Neural progenitor cell (in vitro differentiated cells): ENCODE measurements at regions not wholly inside any gene's neighbourhood (a gene's known extent, or its start where the extent isn't known, plus 50 kb on each side); places are given as distances from the start of the nearest gene placed in this dataset.

Source experiments
- DNase-seq: peaks from one replicate; pipeline ENCODE4 v3.0.0-alpha.2; 2016; ENCODE audit warnings: low spot score
- H2AFZ ChIP-seq: fragments of 200-600 bp; sonication (generic); replicated peaks from 2 replicates; pipeline ENCODE4 v1.6.1; 2016; ENCODE audit warnings: antibody characterized with exemption
- H3F3A ChIP-seq: fragments of 200-600 bp; sonication (generic); 2 replicates; pipeline ENCODE4 v1.6.1; 2016; ENCODE audit warnings: antibody characterized with exemption, low read depth
- H3K27ac ChIP-seq: fragments of 200-600 bp; sonication (generic); 2 replicates; pipeline ENCODE4 v1.5.1; 2016; ENCODE audit warnings: mild to moderate bottlenecking
- H3K27me3 ChIP-seq: fragments of 200-600 bp; sonication (generic); 2 replicates; pipeline ENCODE4 v1.6.1; 2016; ENCODE audit warnings: mild to moderate bottlenecking, moderate library complexity
- H3K36me3 ChIP-seq: fragments of 200-600 bp; sonication (generic); 2 replicates; pipeline ENCODE4 v1.5.1; 2016
- H3K4me1 ChIP-seq: fragments of 200-600 bp; sonication (generic); 2 replicates; pipeline ENCODE4 v1.6.1; 2016; ENCODE audit warnings: mixed run types
- H3K4me2 ChIP-seq: fragments of 200-600 bp; sonication (generic); 2 replicates; pipeline ENCODE4 v1.6.1; 2016
- H3K4me3 ChIP-seq: fragments of 200-600 bp; sonication (generic); 2 replicates; pipeline ENCODE4 v1.5.1; 2016
- H3K79me2 ChIP-seq: fragments of 200-600 bp; sonication (generic); 2 replicates; pipeline ENCODE4 v1.6.1; 2016; ENCODE audit warnings: low read depth
- H3K9ac ChIP-seq: fragments of 200-600 bp; sonication (generic); 2 replicates; pipeline ENCODE4 v1.6.1; 2016
- H3K9me3 ChIP-seq: fragments of 200-600 bp; sonication (generic); 2 replicates; pipeline ENCODE4 v1.5.1; 2016; ENCODE audit warnings: low read depth
- H4K20me1 ChIP-seq: fragments of 200-600 bp; sonication (generic); 2 replicates; pipeline ENCODE4 v1.6.1; 2016; ENCODE audit warnings: low read depth
- H3K27ac Mint-ChIP-seq: 3 replicates; pipeline ENCODE4 v1.8.0; 2021; ENCODE audit warnings: mixed read lengths
- H3K27me3 Mint-ChIP-seq: 2 replicates; pipeline ENCODE4 v1.8.0; 2022; ENCODE audit warnings: low read depth, mild to moderate bottlenecking, inconsistent platforms, moderate library complexity, mixed read lengths; ENCODE audit not compliant: insufficient read depth
- H3K36me3 Mint-ChIP-seq: 3 replicates; pipeline ENCODE4 v1.8.0; 2021; ENCODE audit warnings: mixed read lengths
- H3K4me1 Mint-ChIP-seq: 3 replicates; pipeline ENCODE4 v1.8.0; 2021; ENCODE audit warnings: mixed read lengths
- H3K4me3 Mint-ChIP-seq: 3 replicates; pipeline ENCODE4 v1.8.0; 2021; ENCODE audit warnings: mild to moderate bottlenecking, moderate library complexity, mixed read lengths
- H3K9me3 Mint-ChIP-seq: 3 replicates; pipeline ENCODE4 v1.8.0; 2020; ENCODE audit warnings: mixed read lengths
- EZH2 ChIP-seq: fragments of 200-600 bp; sonication (generic); IDR thresholded peaks from 2 replicates; pipeline ENCODE4 v1.6.1; 2017; ENCODE audit warnings: antibody characterized with exemption, mild to moderate bottlenecking, moderate library complexity
- EZH2phosphoT487 ChIP-seq: fragments of 200-600 bp; sonication (generic); IDR thresholded peaks from 2 replicates; pipeline ENCODE4 v1.6.1; 2017; ENCODE audit warnings: antibody characterized with exemption
- TF ChIP-seq, protein P1 (sequence below): fragments of 200-600 bp; sonication (generic); IDR thresholded peaks from 2 replicates; pipeline ENCODE4 v1.5.1; 2017; ENCODE audit warnings: antibody characterized with exemption, mild to moderate bottlenecking

DNA sequence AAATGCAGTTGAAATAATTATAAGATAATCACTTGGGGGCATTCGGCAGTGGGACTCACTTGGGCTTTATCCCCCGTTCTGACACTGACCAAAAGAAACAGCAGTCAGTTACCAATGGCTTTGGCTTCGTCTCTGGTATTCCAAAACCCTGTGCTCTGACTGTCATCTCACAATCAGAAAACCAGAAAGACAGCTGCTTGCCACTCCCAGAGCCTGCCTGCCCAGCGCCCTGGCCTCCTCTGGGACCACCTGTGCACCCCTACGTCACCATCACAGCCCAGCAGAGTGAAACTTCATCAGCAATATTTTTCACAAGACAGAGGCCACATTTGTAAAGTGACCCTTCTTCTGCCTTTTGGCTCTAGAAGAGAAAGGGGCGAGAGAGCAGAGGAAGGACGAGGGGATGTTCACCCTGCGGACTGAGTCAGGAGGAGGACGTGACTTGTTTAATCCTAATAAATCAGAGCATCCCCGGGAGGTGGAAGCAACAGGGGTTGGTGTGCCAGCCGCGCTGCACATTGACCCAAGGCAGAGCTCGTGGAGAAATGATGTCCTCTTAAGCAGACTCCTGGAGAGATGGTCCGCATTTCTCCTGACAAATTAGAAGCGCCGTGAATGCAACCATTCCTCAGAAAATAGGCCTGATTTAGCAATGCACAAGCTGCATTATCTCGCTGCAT, 397.8 kb upstream of the ZNF507 start:
- Mint-ChIP-seq H3K4me3 (no peak overlapping the region), H3K27me3 (peaks cover 7% of the 10 kb centered on the region), H3K9me3 (peaks cover 4% of the 10 kb centered on the region), H3K36me3 (no peaks in the 10 kb centered on the region), H3K27ac (no peak overlapping the region), H3K4me1 (peaks cover 24% of the 10 kb centered on the region)
- Histone ChIP-seq H3K4me3 (no peak overlapping the region), H2AFZ (no peak overlapping the region), H3K27ac (no peak overlapping the region), H3K9ac (no peak overlapping the region), H3K79me2 (no peaks in the 10 kb centered on the region), H3F3A (no peaks in the 10 kb centered on the region), H4K20me1 (no peaks in the 10 kb centered on the region), H3K36me3 (no peaks in the 10 kb centered on the region), H3K9me3 (no peaks in the 10 kb centered on the region), H3K4me1 (no peaks in the 10 kb centered on the region), H3K27me3 (no peaks in the 10 kb centered on the region), H3K4me2 (no peak overlapping the region)
- no peak for DNase-seq
- TF ChIP-seq, protein P1, sequence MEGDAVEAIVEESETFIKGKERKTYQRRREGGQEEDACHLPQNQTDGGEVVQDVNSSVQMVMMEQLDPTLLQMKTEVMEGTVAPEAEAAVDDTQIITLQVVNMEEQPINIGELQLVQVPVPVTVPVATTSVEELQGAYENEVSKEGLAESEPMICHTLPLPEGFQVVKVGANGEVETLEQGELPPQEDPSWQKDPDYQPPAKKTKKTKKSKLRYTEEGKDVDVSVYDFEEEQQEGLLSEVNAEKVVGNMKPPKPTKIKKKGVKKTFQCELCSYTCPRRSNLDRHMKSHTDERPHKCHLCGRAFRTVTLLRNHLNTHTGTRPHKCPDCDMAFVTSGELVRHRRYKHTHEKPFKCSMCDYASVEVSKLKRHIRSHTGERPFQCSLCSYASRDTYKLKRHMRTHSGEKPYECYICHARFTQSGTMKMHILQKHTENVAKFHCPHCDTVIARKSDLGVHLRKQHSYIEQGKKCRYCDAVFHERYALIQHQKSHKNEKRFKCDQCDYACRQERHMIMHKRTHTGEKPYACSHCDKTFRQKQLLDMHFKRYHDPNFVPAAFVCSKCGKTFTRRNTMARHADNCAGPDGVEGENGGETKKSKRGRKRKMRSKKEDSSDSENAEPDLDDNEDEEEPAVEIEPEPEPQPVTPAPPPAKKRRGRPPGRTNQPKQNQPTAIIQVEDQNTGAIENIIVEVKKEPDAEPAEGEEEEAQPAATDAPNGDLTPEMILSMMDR, result no peak
- TF ChIP-seq EZH2phosphoT487 (no peak), EZH2 (no peak)

DNA sequence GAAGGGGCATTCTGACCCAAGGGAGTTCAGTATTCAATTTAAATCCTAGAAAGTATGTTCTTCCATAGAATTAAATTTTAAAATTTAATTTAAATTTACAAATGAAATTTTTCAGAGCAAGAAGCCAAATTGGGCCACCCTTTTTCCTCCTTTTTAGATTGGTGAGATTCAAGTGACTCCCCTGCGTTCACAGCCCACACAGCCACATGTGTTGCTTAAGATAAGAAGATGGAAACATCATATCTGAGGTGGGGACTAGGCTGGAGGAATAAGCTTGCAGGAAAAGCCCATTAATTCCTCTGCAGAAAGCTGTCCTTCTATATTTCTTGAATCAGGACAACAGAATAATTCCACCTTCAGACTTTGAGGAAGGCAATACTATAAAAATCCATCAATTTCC, 392.7 kb upstream of the ZNF507 start:
- H4K20me1 ChIP-seq, result no peaks in the 10 kb centered on the region
- TF ChIP-seq EZH2, result no peak
- TF ChIP-seq, protein P1, result no peak
- TF ChIP-seq EZH2phosphoT487, result no peak
- H3K79me2 ChIP-seq, result no peaks in the 10 kb centered on the region
- Mint-ChIP-seq H3K4me3 (no peak overlapping the region), H3K9me3 (peaks cover 4% of the 10 kb centered on the region), H3K27me3 (peaks cover 4% of the 10 kb centered on the region), H3K36me3 (no peaks in the 10 kb centered on the region), H3K4me1 (peaks cover 3% of the 10 kb centered on the region), H3K27ac (no peak overlapping the region)
- H3K4me3 ChIP-seq, result no peak overlapping the region
- no peaks in the 10 kb centered on the region for H3F3A ChIP-seq
- no peak for DNase-seq
- H3K4me2 ChIP-seq, result no peak overlapping the region
- H3K9me3 ChIP-seq, result no peaks in the 10 kb centered on the region
- H3K36me3 ChIP-seq, result no peaks in the 10 kb centered on the region
- no peaks in the 10 kb centered on the region for H3K27me3 ChIP-seq
- no peak overlapping the region for H3K9ac ChIP-seq
- no peak overlapping the region for H2AFZ ChIP-seq
- H3K27ac ChIP-seq, result no peak overlapping the region
- H3K4me1 ChIP-seq, result no peaks in the 10 kb centered on the region

DNA sequence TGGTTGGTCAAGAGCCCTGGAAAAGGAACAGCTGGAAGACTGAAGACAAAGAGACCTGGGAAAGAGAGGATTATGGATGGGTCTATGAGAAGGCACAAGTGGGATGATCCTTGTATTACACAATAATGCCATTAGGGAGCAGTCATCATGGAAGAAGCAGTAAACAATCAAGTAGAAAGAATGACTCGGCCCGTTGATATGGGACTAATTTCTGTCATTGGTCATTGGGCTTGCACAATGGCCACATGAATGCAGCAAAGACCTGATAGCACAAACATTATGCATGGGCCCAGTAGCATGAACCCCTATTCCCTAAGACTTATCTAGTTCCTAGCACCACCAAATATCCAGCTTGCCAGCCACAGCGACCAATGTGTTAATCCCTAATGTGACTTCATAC, 390.3 kb upstream of the ZNF507 start:
- Mint-ChIP-seq H3K4me3 (no peak overlapping the region), H3K27me3 (peaks cover 8% of the 10 kb centered on the region), H3K27ac (no peak overlapping the region), H3K4me1 (no peaks in the 10 kb centered on the region), H3K36me3 (no peaks in the 10 kb centered on the region), H3K9me3 (peaks cover 4% of the 10 kb centered on the region)
- Histone ChIP-seq H2AFZ (no peak overlapping the region), H3K4me1 (no peaks in the 10 kb centered on the region), H3K9me3 (no peaks in the 10 kb centered on the region), H3K36me3 (no peaks in the 10 kb centered on the region), H3K9ac (no peak overlapping the region), H3K4me2 (no peak overlapping the region), H3K27ac (no peak overlapping the region), H3K4me3 (no peak overlapping the region), H3F3A (no peaks in the 10 kb centered on the region), H3K27me3 (no peaks in the 10 kb centered on the region), H4K20me1 (no peaks in the 10 kb centered on the region), H3K79me2 (no peaks in the 10 kb centered on the region)
- no peak for DNase-seq
- TF ChIP-seq, protein P1, result no peak
- TF ChIP-seq EZH2phosphoT487 (no peak), EZH2 (no peak)
